Breast epithelium (tissue), 3 donors: ENCODE measurements at regions not wholly inside any gene's neighbourhood (a gene's known extent, or its start where the extent isn't known, plus 50 kb on each side); places are given as distances from the start of the nearest gene placed in this dataset.

Experiments used
- POLR2AphosphoS5 ChIP-seq, 3 donors: sonication (generic); formaldehyde crosslinking; IDR thresholded peaks; one replicate each; pipeline ENCODE4 v1.6.1; 2017; ENCODE audit warnings: antibody characterized with exemption in 3 of 3
- TF ChIP-seq, protein P1 (sequence below), 3 donors: fragments of 450-650 bp; IDR thresholded peaks; one replicate each; pipeline ENCODE4 v1.5.1; 2016 to 2017; ENCODE audit warnings: antibody characterized with exemption in 3 of 3, mild to moderate bottlenecking in 3 of 3, moderate library complexity in 3 of 3

DNA sequence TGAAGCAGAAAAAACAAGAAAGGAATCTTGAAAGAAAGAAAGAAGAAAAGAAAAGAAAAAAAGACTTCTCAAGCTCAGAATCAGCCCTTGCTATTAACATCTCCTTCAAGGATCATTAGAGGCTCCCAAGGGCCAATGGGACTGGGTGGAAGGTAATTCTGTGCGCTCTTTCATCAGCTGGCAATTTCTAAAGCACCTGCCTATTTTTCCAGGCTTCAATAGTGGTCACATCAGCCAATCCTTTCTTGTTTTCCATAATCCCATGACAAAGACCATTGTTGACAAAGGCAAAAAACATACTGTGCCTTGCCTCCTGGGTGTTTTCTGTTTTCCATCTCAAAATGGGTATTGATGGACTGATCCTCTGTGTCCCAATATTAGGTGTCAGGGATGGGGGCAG, 88.2 kb upstream of the TSC22D1 start:
- TF ChIP-seq, protein P1, sequence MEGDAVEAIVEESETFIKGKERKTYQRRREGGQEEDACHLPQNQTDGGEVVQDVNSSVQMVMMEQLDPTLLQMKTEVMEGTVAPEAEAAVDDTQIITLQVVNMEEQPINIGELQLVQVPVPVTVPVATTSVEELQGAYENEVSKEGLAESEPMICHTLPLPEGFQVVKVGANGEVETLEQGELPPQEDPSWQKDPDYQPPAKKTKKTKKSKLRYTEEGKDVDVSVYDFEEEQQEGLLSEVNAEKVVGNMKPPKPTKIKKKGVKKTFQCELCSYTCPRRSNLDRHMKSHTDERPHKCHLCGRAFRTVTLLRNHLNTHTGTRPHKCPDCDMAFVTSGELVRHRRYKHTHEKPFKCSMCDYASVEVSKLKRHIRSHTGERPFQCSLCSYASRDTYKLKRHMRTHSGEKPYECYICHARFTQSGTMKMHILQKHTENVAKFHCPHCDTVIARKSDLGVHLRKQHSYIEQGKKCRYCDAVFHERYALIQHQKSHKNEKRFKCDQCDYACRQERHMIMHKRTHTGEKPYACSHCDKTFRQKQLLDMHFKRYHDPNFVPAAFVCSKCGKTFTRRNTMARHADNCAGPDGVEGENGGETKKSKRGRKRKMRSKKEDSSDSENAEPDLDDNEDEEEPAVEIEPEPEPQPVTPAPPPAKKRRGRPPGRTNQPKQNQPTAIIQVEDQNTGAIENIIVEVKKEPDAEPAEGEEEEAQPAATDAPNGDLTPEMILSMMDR (IDR thresholded peaks at IDR 0.05): no peak
- TF ChIP-seq POLR2AphosphoS5 (IDR thresholded peaks at IDR 0.05): no peak
